BJ (cell line): ENCODE measurements at regions not wholly inside any gene's neighbourhood (a gene's known extent, or its start where the extent isn't known, plus 50 kb on each side); places are given as distances from the start of the nearest gene placed in this dataset.

Experiments
- CTCF ChIA-PET: fragments of 350-600 bp; formaldehyde crosslinking; extraction: SDS; loops from one replicate; lab custom pipeline; 2021; ENCODE audit warnings: antibody characterized with exemption, inconsistent platforms; lab: Yijun Ruan, JAX
- POLR2A ChIA-PET: fragments of 300-600 bp; sonication (Branson Sonifier 250); formaldehyde crosslinking; extraction: SDS; loops from one replicate; lab custom pipeline; 2021; ENCODE audit warnings: antibody characterized with exemption; lab: Charles Lee
- DNase-seq: peaks from one replicate; pipeline ENCODE4 v3.0.0-alpha.2; 2011; ENCODE audit warnings: low read depth
- H3K27me3 ChIP-seq: 2 replicates; pipeline ENCODE4 v1.6.0; 2011; ENCODE audit warnings: low read length; ENCODE audit not compliant: control insufficient read depth, insufficient read depth
- H3K36me3 ChIP-seq: 2 replicates; pipeline ENCODE4 v1.5.1; 2011; ENCODE audit warnings: low read length; ENCODE audit not compliant: control insufficient read depth, insufficient read depth
- H3K4me3 ChIP-seq: 2 replicates; pipeline ENCODE4 v1.5.1; 2011; ENCODE audit warnings: low read depth, mild to moderate bottlenecking, control low read depth, low read length
- CTCF ChIP-seq: IDR thresholded peaks from 2 replicates; pipeline ENCODE4 v1.5.1; 2011; ENCODE audit warnings: low read depth, mild to moderate bottlenecking, control low read depth, inconsistent platforms, low read length, moderate library complexity; ENCODE audit not compliant: insufficient read depth

DNA sequence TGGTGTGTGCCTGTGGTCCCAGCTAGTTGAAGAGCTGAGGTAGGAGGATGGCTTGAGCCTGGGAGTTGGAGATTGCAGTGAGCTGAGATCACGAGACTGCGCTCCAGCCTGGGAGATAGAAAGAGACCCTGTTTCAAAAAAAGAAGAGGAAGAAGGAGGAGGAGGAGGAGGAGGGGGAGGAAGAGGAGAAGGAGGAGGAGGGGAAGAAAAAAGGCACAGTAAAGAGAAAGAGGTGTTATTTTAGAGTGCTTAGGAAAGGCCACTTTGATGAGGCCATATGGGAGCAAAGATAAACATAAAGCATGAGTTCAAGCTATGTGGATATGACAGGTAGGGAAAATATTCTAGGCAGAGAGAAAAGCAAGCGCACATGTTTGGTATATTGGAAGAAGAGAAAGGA lies 154.1 kb upstream of the BTG1 start:
- TF ChIP-seq CTCF = no peak
- CTCF ChIA-PET = interaction anchor here (0.6 kb wide), 1 partner anchor 123 kb away, joined by 3 read pairs; no protein-coding TSS in a partner anchor

GRCh38 chr12:92299344-92299743 lies 153.7 kb upstream of the BTG1 start:
- POLR2A ChIA-PET = no interaction called here

More for the DNA sequence above, 154.1 kb upstream of the BTG1 start:
- POLR2A ChIA-PET = no interaction called here
- DNase-seq = no peak
- Histone ChIP-seq H3K27me3 (no peaks in the 10 kb centered on the region), H3K4me3 (no peak overlapping the region), H3K36me3 (no peaks in the 10 kb centered on the region)

DNA sequence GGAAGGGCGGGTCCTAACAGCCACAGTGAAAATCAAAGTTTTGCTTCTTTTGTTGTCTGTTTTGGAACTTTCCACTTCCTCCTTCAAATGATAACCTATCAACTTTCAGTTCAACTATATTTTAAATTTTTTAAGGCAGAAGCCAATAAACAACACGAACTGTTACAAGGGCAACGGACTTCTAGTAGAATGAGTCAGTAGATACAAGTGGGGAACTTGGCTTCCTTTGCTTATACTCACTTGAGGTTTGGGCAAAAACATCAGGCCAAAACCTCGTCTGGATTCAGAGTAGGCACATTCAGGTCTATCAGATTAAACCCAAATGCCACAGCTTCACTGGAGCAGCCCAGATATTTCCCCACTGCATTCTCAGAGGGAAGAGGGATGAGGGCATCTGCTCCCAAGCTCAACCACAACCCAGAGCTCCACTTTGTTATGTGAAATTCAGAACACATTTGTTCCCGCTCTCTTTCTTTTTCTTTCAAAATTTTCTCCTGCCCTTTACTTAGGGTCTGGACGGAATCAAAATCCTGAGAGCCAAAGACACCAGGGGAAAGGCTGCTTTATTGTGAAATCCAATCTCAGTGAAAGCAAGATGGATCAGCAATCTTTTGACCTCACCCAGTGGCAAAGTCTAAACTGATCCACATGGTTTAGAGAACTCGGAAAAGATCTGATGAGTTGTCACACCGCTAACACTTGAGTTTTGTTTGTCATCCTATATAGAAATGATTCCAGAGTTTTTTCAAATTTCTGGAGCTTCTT lies 152.5 kb upstream of the BTG1 start:
- POLR2A ChIA-PET = interaction anchor here (0.6 to 0.7 kb wide), 3 partner anchors 152 to 735 kb away, joined by 3 to 5 read pairs (median 4); partner anchors contain the start of gene BTG1
- peak; percentile 69 for DNase-seq
- Histone ChIP-seq H3K4me3 (no peak overlapping the region), H3K27me3 (no peaks in the 10 kb centered on the region), H3K36me3 (no peaks in the 10 kb centered on the region)
- no peak for TF ChIP-seq CTCF
- CTCF ChIA-PET = interaction anchor here (0.7 to 1.5 kb wide), 2 partner anchors 83 to 475 kb away, joined by 3 read pairs; no protein-coding TSS in a partner anchor

More at GRCh38 chr12:92299344-92299743, 153.7 kb upstream of the BTG1 start:
- no peak for TF ChIP-seq CTCF
- no peaks in the 10 kb centered on the region for H3K27me3 ChIP-seq
- CTCF ChIA-PET = interaction anchor here (0.6 kb wide), 1 partner anchor 123 kb away, joined by 3 read pairs; no protein-coding TSS in a partner anchor
- no peak for DNase-seq
- no peaks in the 10 kb centered on the region for H3K36me3 ChIP-seq
- no peak overlapping the region for H3K4me3 ChIP-seq

DNA sequence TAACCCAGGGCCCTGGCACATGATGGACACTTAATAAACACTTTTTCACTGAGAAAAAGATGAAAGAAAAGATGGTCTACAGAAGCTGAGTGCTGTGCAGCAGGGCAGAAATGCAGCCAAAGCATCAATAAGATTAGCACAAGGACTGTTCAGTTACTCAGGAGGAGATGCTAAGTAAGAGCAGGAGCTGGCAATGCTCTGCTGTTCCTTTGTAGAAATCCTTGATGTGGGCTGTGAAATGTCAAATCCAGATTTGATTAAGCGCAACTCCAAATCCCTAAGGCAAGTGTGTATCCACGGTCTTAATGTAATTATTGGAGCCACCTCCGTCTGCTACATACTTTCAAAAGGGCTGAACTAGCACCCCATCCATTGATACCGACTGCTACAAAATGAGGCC lies 151.8 kb upstream of the BTG1 start:
- ChIA-PET POLR2A (interaction anchor here (0.7 kb wide), 1 partner anchor 435 kb away, joined by 3 read pairs; no protein-coding TSS in a partner anchor), CTCF (interaction anchor here (0.7 to 1.5 kb wide), 2 partner anchors 83 to 223 kb away, joined by 3 read pairs; no protein-coding TSS in a partner anchor)
- DNase-seq = no peak
- Histone ChIP-seq H3K27me3 (no peaks in the 10 kb centered on the region), H3K4me3 (no peak overlapping the region), H3K36me3 (no peaks in the 10 kb centered on the region)
- TF ChIP-seq CTCF = no peak

DNA sequence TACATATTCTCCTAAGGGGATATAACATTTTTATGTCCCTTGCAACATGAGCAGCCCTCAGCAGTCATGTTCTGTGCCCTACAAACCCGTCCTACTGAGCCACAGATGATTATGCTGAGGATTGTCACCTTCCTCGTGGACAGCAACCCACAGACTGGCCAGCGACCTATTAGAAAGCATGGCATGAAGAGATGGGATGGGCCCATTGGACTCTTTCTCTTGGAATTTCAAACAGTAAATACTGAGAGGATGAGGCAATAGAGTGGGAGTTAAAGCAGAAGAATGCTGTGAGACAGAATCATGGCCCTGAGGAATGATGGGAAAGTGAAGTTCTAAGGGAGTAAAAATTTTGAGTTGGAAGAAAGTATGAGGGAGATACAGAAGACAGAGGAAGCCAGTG lies 149.9 kb upstream of the BTG1 start:
- TF ChIP-seq CTCF = no peak
- no peak overlapping the region for H3K4me3 ChIP-seq
- no peak for DNase-seq
- CTCF ChIA-PET = no interaction called here
- H3K27me3 ChIP-seq = no peaks in the 10 kb centered on the region
- POLR2A ChIA-PET = no interaction called here
- no peaks in the 10 kb centered on the region for H3K36me3 ChIP-seq
